Uterus (tissue), 2 donors: ENCODE measurements at regions not wholly inside any gene's neighbourhood (a gene's known extent, or its start where the extent isn't known, plus 50 kb on each side); places are given as distances from the start of the nearest gene placed in this dataset.

Source experiments
- POLR2A ChIP-seq, 2 donors: fragments of 450-650 bp; IDR thresholded peaks; one replicate each; pipeline ENCODE4 v1.6.1; 2016; ENCODE audit warnings: antibody characterized with exemption in 2 of 2, mild to moderate bottlenecking in 1 of 2, moderate library complexity in 1 of 2
- TF ChIP-seq, protein P1 (sequence below), 4 experiments: fragments of 200-600 bp in 2 of 4; fragments of 450-650 bp in 2 of 4; sonication (generic) in 2 of 4; IDR thresholded peaks; one replicate each; pipeline ENCODE4 v1.5.1; 2016 to 2019; ENCODE audit warnings: antibody characterized with exemption in 4 of 4, mild to moderate bottlenecking in 2 of 4, moderate library complexity in 1 of 4

DNA sequence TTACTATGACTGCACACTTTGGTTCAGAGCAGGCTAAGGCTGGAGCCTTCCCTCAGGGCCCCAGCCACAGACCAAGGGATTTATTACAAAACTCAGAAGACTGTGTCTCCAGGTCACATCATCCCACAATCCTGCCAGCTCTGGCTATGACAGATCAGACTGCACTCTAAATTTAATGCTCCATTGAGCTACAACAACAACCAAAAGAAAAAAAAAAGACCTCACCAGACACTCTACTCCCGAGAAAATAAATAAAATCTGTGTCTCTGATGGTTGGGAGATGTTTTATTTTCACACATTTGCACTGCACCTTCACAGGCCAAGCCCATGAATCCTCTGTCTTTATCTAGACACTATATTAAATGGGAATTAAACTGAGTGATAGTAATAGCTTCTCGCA is 50.8 kb upstream of the CTNNB1 start:
- TF ChIP-seq, protein P1, sequence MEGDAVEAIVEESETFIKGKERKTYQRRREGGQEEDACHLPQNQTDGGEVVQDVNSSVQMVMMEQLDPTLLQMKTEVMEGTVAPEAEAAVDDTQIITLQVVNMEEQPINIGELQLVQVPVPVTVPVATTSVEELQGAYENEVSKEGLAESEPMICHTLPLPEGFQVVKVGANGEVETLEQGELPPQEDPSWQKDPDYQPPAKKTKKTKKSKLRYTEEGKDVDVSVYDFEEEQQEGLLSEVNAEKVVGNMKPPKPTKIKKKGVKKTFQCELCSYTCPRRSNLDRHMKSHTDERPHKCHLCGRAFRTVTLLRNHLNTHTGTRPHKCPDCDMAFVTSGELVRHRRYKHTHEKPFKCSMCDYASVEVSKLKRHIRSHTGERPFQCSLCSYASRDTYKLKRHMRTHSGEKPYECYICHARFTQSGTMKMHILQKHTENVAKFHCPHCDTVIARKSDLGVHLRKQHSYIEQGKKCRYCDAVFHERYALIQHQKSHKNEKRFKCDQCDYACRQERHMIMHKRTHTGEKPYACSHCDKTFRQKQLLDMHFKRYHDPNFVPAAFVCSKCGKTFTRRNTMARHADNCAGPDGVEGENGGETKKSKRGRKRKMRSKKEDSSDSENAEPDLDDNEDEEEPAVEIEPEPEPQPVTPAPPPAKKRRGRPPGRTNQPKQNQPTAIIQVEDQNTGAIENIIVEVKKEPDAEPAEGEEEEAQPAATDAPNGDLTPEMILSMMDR (IDR thresholded peaks at IDR 0.05): no peak
- no peak for TF ChIP-seq POLR2A (IDR thresholded peaks at IDR 0.05)
